IPS-18a (cell line): ENCODE measurements at regions not wholly inside any gene's neighbourhood (a gene's known extent, or its start where the extent isn't known, plus 50 kb on each side); places are given as distances from the start of the nearest gene placed in this dataset.
A peak's percentile ranks its signal among the peaks of the same experiment; 100 is the strongest.
"Not testable (repeated sequence)": the region's sequence is repeated elsewhere in the genome, so short reads cannot be mapped to it uniquely, and the experiment has no call there.

Experiments
- H3K27ac ChIP-seq: one replicate; pipeline ENCODE4 v1.5.1; 2013; ENCODE audit warnings: low read length
- H3K27me3 ChIP-seq: one replicate; pipeline ENCODE4 v1.6.1; 2013; ENCODE audit warnings: mild to moderate bottlenecking, low read length; ENCODE audit not compliant: control insufficient read depth, insufficient read depth
- H3K36me3 ChIP-seq: one replicate; pipeline ENCODE4 v1.6.1; 2013; ENCODE audit warnings: low read depth, low read length; ENCODE audit not compliant: control insufficient read depth
- H3K4me1 ChIP-seq: one replicate; pipeline ENCODE4 v1.6.1; 2013; ENCODE audit warnings: low read depth, low read length; ENCODE audit not compliant: control insufficient read depth
- H3K4me3 ChIP-seq: one replicate; pipeline ENCODE4 v1.5.1; 2013; ENCODE audit warnings: low read length
- H3K9ac ChIP-seq: one replicate; pipeline ENCODE4 v1.6.1; 2013; ENCODE audit warnings: mild to moderate bottlenecking, low read length, moderate library complexity
- H3K9me3 ChIP-seq: one replicate; pipeline ENCODE4 v1.6.1; 2013; ENCODE audit warnings: low read depth, low read length; ENCODE audit not compliant: control insufficient read depth

GRCh38 chr3:4060064-4060463 is 243.1 kb upstream of the SETMAR start:
- Histone ChIP-seq H3K4me1 (no peaks in the 10 kb centered on the region), H3K36me3 (no peaks in the 10 kb centered on the region), H3K9me3 (no peaks in the 10 kb centered on the region), H3K4me3 (no peak overlapping the region), H3K9ac (no peak overlapping the region), H3K27ac (no peak overlapping the region), H3K27me3 (no peaks in the 10 kb centered on the region)

- Histone ChIP-seq H3K9ac (no peak overlapping the region), H3K4me1 (no peaks in the 10 kb centered on the region), H3K27me3 (no peaks in the 10 kb centered on the region), H3K9me3 (no peaks in the 10 kb centered on the region), H3K27ac (no peak overlapping the region), H3K4me3 (no peak overlapping the region), H3K36me3 (no peaks in the 10 kb centered on the region)
These were observed 242.6 kb upstream of the SETMAR start for GRCh38 chr3:4060603-4061002.

GRCh38 chr3:4061195-4061594 is 242.0 kb upstream of the SETMAR start:
- H3K36me3 ChIP-seq: no peaks in the 10 kb centered on the region
- H3K4me3 ChIP-seq: no peak overlapping the region
- H3K9me3 ChIP-seq: no peaks in the 10 kb centered on the region
- H3K27me3 ChIP-seq: no peaks in the 10 kb centered on the region
- no peak overlapping the region for H3K9ac ChIP-seq
- no peak overlapping the region for H3K27ac ChIP-seq
- no peaks in the 10 kb centered on the region for H3K4me1 ChIP-seq

- H3K9ac ChIP-seq: no peak overlapping the region
- H3K9me3 ChIP-seq: no peaks in the 10 kb centered on the region
- H3K27ac ChIP-seq: no peak overlapping the region
- no peaks in the 10 kb centered on the region for H3K4me1 ChIP-seq
- no peaks in the 10 kb centered on the region for H3K27me3 ChIP-seq
- no peaks in the 10 kb centered on the region for H3K36me3 ChIP-seq
- no peak overlapping the region for H3K4me3 ChIP-seq
These were observed 241.3 kb upstream of the SETMAR start for GRCh38 chr3:4061783-4062360.

GRCh38 chr3:4062621-4063020 is 240.5 kb upstream of the SETMAR start:
- Histone ChIP-seq H3K27ac (no peak overlapping the region), H3K9me3 (no peaks in the 10 kb centered on the region), H3K4me1 (no peaks in the 10 kb centered on the region), H3K27me3 (no peaks in the 10 kb centered on the region), H3K9ac (no peak overlapping the region), H3K4me3 (no peak overlapping the region), H3K36me3 (no peaks in the 10 kb centered on the region)

GRCh38 chr3:4063916-4064574 is 239.1 kb upstream of the SETMAR start:
- H3K27ac ChIP-seq: no peak overlapping the region
- H3K36me3 ChIP-seq: no peaks in the 10 kb centered on the region
- no peak overlapping the region for H3K4me3 ChIP-seq
- no peaks in the 10 kb centered on the region for H3K27me3 ChIP-seq
- no peaks in the 10 kb centered on the region for H3K9me3 ChIP-seq
- no peaks in the 10 kb centered on the region for H3K4me1 ChIP-seq
- no peak overlapping the region for H3K9ac ChIP-seq

- Histone ChIP-seq H3K4me3 (no peak overlapping the region), H3K9ac (no peak overlapping the region)
These were observed 238.1 kb upstream of the SETMAR start for GRCh38 chr3:4065085-4065484.

GRCh38 chr3:4065554-4065953 is 237.6 kb upstream of the SETMAR start:
- no peak overlapping the region for H3K9ac ChIP-seq
- H3K4me3 ChIP-seq: no peak overlapping the region
- no peaks in the 10 kb centered on the region for H3K27me3 ChIP-seq
- no peaks in the 10 kb centered on the region for H3K9me3 ChIP-seq
- H3K4me1 ChIP-seq: no peaks in the 10 kb centered on the region
- H3K36me3 ChIP-seq: no peaks in the 10 kb centered on the region
- no peak overlapping the region for H3K27ac ChIP-seq

More at GRCh38 chr3:4065085-4065484, 238.1 kb upstream of the SETMAR start:
- no peaks in the 10 kb centered on the region for H3K4me1 ChIP-seq
- no peaks in the 10 kb centered on the region for H3K9me3 ChIP-seq
- no peaks in the 10 kb centered on the region for H3K27me3 ChIP-seq
- H3K27ac ChIP-seq: no peak overlapping the region
- H3K36me3 ChIP-seq: no peaks in the 10 kb centered on the region

- Histone ChIP-seq H3K4me3 (no peak overlapping the region), H3K9me3 (no peaks in the 10 kb centered on the region), H3K27ac (no peak overlapping the region), H3K36me3 (no peaks in the 10 kb centered on the region), H3K4me1 (peaks cover 10% of the 10 kb centered on the region), H3K9ac (no peak overlapping the region), H3K27me3 (no peaks in the 10 kb centered on the region)
These were observed 235.3 kb upstream of the SETMAR start for GRCh38 chr3:4067893-4068292.

- no peak overlapping the region for H3K27ac ChIP-seq
- no peak overlapping the region for H3K9ac ChIP-seq
- H3K27me3 ChIP-seq: no peaks in the 10 kb centered on the region
- H3K4me3 ChIP-seq: no peak overlapping the region
- no peaks in the 10 kb centered on the region for H3K9me3 ChIP-seq
- no peaks in the 10 kb centered on the region for H3K36me3 ChIP-seq
- peaks cover 10% of the 10 kb centered on the region for H3K4me1 ChIP-seq
These were observed 233.4 kb upstream of the SETMAR start for GRCh38 chr3:4069796-4070195.

GRCh38 chr3:4071481-4072184 is 231.5 kb upstream of the SETMAR start:
- H3K27me3 ChIP-seq: no peaks in the 10 kb centered on the region
- no peaks in the 10 kb centered on the region for H3K9me3 ChIP-seq
- H3K36me3 ChIP-seq: no peaks in the 10 kb centered on the region
- H3K4me3 ChIP-seq: peak overlapping the region; percentile 25
- H3K27ac ChIP-seq: no peak overlapping the region
- H3K4me1 ChIP-seq: peaks cover 10% of the 10 kb centered on the region
- no peak overlapping the region for H3K9ac ChIP-seq

GRCh38 chr3:4077278-4077677 is 225.9 kb upstream of the SETMAR start:
- H3K4me3 ChIP-seq, H3K9me3 ChIP-seq, H3K4me1 ChIP-seq, H3K9ac ChIP-seq, H3K27me3 ChIP-seq, H3K36me3 ChIP-seq, H3K27ac ChIP-seq: not testable (repeated sequence)
